ENCODE measurements at regions not wholly inside any gene's neighbourhood (a gene's known extent, or its start where the extent isn't known, plus 50 kb on each side); places are given as distances from the start of the nearest gene placed in this dataset.

DNA sequence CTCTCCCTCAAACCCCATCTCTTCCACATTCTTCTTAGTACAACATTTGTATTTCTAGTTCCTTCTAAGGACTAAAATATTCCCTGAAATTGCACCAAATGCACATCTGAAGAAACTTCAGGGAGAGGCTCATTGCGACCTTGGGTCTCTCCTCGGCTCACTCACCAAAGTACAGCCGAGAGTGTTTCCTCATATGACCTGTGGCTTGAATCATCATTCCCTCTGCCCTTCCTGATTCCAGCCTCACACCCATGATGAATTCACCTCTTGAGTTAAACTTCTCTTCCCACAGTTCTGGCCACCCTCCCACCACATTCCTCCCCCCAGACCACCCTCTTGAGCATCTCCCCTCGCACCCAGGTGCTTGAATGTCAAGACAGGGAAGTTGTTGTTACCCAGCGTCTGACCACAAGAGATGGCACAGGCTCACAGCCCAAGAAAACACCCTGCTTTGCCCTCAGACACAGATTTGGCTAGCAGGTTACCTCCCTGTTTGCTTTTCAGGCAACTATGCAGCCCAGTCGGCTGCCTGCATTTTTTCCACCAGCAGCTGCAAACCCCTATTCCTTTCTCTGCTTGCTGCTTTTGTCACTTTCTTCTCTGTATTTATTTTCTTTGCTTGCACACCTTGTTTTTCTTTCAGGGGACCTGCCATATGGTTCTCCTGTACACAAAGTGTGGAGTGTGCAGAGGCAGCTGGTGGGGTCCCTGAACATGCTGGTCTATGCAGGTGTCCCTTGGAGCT lies 214.8 kb downstream of the SPATA18 start:
- DNase-seq (ENCODE audit: low read depth in 1 of 2, low spot score in 1 of 2): no peak

GRCh38 chr4:52266537-52267137 lies 215.5 kb downstream of the SPATA18 start:
- POLR2A ChIA-PET: no interaction called here
- FAIRE-seq (no peak), ATAC-seq (no peak), DNase-seq (ENCODE audit: low read depth in 1 of 2, low spot score in 1 of 2) (no peak)
- no peak for TF ChIP-seq ZFP36 (IDR thresholded peaks at IDR 0.05; ENCODE audit: borderline replicate concordance, partially characterized antibody)
- TF ChIP-seq, protein P1, sequence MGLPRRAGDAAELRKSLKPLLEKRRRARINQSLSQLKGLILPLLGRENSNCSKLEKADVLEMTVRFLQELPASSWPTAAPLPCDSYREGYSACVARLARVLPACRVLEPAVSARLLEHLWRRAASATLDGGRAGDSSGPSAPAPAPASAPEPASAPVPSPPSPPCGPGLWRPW (IDR thresholded peaks at IDR 0.05): no peak
- no peak for TF ChIP-seq KDM1A (IDR thresholded peaks at IDR 0.05; ENCODE audit: low read depth)
- TF ChIP-seq RNF2 (IDR thresholded peaks at IDR 0.05; ENCODE audit: borderline replicate concordance, low read depth): no peak
- no peak for TF ChIP-seq POLR2A (IDR thresholded peaks at IDR 0.05; ENCODE audit: low read length)
- no peak for TF ChIP-seq EHMT2 (IDR thresholded peaks at IDR 0.05; ENCODE audit: low read depth)
- no peak overlapping the region for H3K4me3 ChIP-seq
- no peaks in the 10 kb centered on the region for H3K9me3 ChIP-seq
- no peaks in the 10 kb centered on the region for H3K4me1 ChIP-seq
- CTCF ChIA-PET: no interaction called here
- no peak overlapping the region for H3K4me2 ChIP-seq
- H3K27ac ChIP-seq: no peak overlapping the region

More for the DNA sequence above, 214.8 kb downstream of the SPATA18 start:
- Histone ChIP-seq H3K27ac (no peak overlapping the region), H3K4me3 (no peak overlapping the region), H3K4me1 (no peaks in the 10 kb centered on the region), H3K9me3 (no peaks in the 10 kb centered on the region), H3K4me2 (no peak overlapping the region)
- WGBS (ENCODE audit: missing lambda C conversion rate): 6% methylated on average over 6 of the region's 6 CpGs
- ChIA-PET CTCF (no interaction called here), POLR2A (no interaction called here)
- TF ChIP-seq MAFK (IDR thresholded peaks at IDR 0.05; ENCODE audit: partially characterized antibody) (no peak), NPAS2 (CRISPR knock-in tag; IDR thresholded peaks at IDR 0.05; ENCODE audit: borderline replicate concordance) (no peak), NR3C1 (IDR thresholded peaks at IDR 0.05) (no peak), ZNF302 (CRISPR knock-in tag; IDR thresholded peaks at IDR 0.05) (no peak), MYC (IDR thresholded peaks at IDR 0.05; ENCODE audit: borderline replicate concordance, low read length) (no peak), RNF2 (IDR thresholded peaks at IDR 0.05; ENCODE audit: borderline replicate concordance, low read depth) (no peak), MAZ (IDR thresholded peaks at IDR 0.05; ENCODE audit: borderline replicate concordance, low read depth, low read length) (no peak), CBX8 (IDR thresholded peaks at IDR 0.05) (no peak), TFCP2L1 (CRISPR knock-in tag; IDR thresholded peaks at IDR 0.05) (no peak), HEYL (CRISPR knock-in tag; IDR thresholded peaks at IDR 0.05) (no peak), EP300 (IDR thresholded peaks at IDR 0.05) (no peak), HOXB5 (CRISPR knock-in tag; IDR thresholded peaks at IDR 0.05) (no peak)
- FAIRE-seq: no peak
- ATAC-seq: no peak

- POLR2A ChIA-PET: interaction anchor here (0.6 kb wide), 1 partner anchor 52 kb away, joined by 7 read pairs; no protein-coding TSS in a partner anchor
- Histone ChIP-seq H3K4me2 (no peak overlapping the region), H3K27ac (no peak overlapping the region), H3K9me3 (no peaks in the 10 kb centered on the region), H3K4me1 (no peaks in the 10 kb centered on the region), H3K4me3 (no peak overlapping the region)
- CTCF ChIA-PET: interaction anchor here (0.6 kb wide), 1 partner anchor 1027 kb away, joined by 3 read pairs; no protein-coding TSS in a partner anchor
- TF ChIP-seq, protein P2, sequence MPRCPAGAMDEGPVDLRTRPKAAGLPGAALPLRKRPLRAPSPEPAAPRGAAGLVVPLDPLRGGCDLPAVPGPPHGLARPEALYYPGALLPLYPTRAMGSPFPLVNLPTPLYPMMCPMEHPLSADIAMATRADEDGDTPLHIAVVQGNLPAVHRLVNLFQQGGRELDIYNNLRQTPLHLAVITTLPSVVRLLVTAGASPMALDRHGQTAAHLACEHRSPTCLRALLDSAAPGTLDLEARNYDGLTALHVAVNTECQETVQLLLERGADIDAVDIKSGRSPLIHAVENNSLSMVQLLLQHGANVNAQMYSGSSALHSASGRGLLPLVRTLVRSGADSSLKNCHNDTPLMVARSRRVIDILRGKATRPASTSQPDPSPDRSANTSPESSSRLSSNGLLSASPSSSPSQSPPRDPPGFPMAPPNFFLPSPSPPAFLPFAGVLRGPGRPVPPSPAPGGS (IDR thresholded peaks at IDR 0.05): no peak
- TF ChIP-seq ESRRA (IDR thresholded peaks at IDR 0.05; ENCODE audit: borderline replicate concordance, low read length): no peak
- no peak for TF ChIP-seq TFCP2L1 (CRISPR knock-in tag; IDR thresholded peaks at IDR 0.05)
- TF ChIP-seq HOXB5 (CRISPR knock-in tag; IDR thresholded peaks at IDR 0.05): no peak
- no peak for TF ChIP-seq JUNB (IDR thresholded peaks at IDR 0.05)
- TF ChIP-seq JUN (IDR thresholded peaks at IDR 0.05): no peak
- TF ChIP-seq, protein P3, sequence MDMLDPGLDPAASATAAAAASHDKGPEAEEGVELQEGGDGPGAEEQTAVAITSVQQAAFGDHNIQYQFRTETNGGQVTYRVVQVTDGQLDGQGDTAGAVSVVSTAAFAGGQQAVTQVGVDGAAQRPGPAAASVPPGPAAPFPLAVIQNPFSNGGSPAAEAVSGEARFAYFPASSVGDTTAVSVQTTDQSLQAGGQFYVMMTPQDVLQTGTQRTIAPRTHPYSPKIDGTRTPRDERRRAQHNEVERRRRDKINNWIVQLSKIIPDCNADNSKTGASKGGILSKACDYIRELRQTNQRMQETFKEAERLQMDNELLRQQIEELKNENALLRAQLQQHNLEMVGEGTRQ (IDR thresholded peaks at IDR 0.05): no peak
- TF ChIP-seq GATA3 (IDR thresholded peaks at IDR 0.05; ENCODE audit: borderline replicate concordance): no peak
- no peak for TF ChIP-seq NFE2L2 (conservative IDR thresholded peaks at IDR 0.05; ENCODE audit: low read length)
- TF ChIP-seq SREBF2 (IDR thresholded peaks at IDR 0.05): no peak
- TF ChIP-seq HOXB13 (CRISPR knock-in tag; IDR thresholded peaks at IDR 0.05; ENCODE audit: low read depth): no peak
- TF ChIP-seq FOXS1 (CRISPR knock-in tag; IDR thresholded peaks at IDR 0.05): no peak
- no peak for TF ChIP-seq ZNF302 (CRISPR knock-in tag; IDR thresholded peaks at IDR 0.05)
- no peak for TF ChIP-seq RNF2 (IDR thresholded peaks at IDR 0.05; ENCODE audit: borderline replicate concordance, low read depth)
- TF ChIP-seq RCOR1 (IDR thresholded peaks at IDR 0.05; ENCODE audit: low read depth, low read length): no peak
- ATAC-seq: no peak
- no peak for FAIRE-seq
- no peak for DNase-seq (ENCODE audit: low read depth in 1 of 2, low spot score in 1 of 2)
These were observed 218.7 kb downstream of the SPATA18 start for GRCh38 chr4:52269761-52270160.
